Lung (tissue), 11 donors: ENCODE measurements at regions not wholly inside any gene's neighbourhood (a gene's known extent, or its start where the extent isn't known, plus 50 kb on each side); places are given as distances from the start of the nearest gene placed in this dataset.

ENCODE experiments used
- ATAC-seq: fragments of 200-7000 bp; cut with Tn5 transposase; one replicate; pipeline ENCODE4 v1.9.1; 2020; ENCODE audit warnings: moderate number of reproducible peaks; ENCODE audit not compliant: insufficient read depth, low FRiP score
- DNase-seq, 3 donors: peaks; one replicate each; pipeline ENCODE4 v3.0.0-alpha.2; 2013 to 2017
- H3K27ac ChIP-seq, 2 donors: one replicate each; pipeline ENCODE4 v1.5.1; 2013; ENCODE audit warnings: mild to moderate bottlenecking in 2 of 2, moderate library complexity in 2 of 2, control low read depth in 1 of 2, inconsistent platforms in 1 of 2, low read depth in 1 of 2, low read length in 1 of 2
- H3K27me3 ChIP-seq, 3 donors: one replicate each; pipeline ENCODE4 v1.5.1; 2013; ENCODE audit warnings: low read length in 2 of 3; ENCODE audit not compliant: control insufficient read depth in 3 of 3, insufficient read depth in 3 of 3
- H3K36me3 ChIP-seq, 4 donors: one replicate each; pipeline ENCODE4 v1.5.1; 2013; ENCODE audit warnings: low read length in 4 of 4, mild to moderate bottlenecking in 1 of 4, moderate library complexity in 1 of 4; ENCODE audit not compliant: control insufficient read depth in 4 of 4, insufficient read depth in 4 of 4
- H3K4me1 ChIP-seq, 5 donors: one replicate each; pipeline ENCODE4 v1.5.1; 2013; ENCODE audit warnings: low read length in 5 of 5, mild to moderate bottlenecking in 2 of 5, moderate library complexity in 1 of 5; ENCODE audit not compliant: control insufficient read depth in 5 of 5, insufficient read depth in 5 of 5
- H3K4me3 ChIP-seq: one replicate; pipeline ENCODE4 v1.5.1; 2013; ENCODE audit warnings: mild to moderate bottlenecking, control low read depth, moderate library complexity
- H3K9ac ChIP-seq, 2 donors: one replicate each; pipeline ENCODE4 v1.5.1; 2013; ENCODE audit warnings: low read length in 2 of 2, control low read depth in 1 of 2; ENCODE audit not compliant: insufficient read depth in 1 of 2
- H3K9me3 ChIP-seq, 4 donors: one replicate each; pipeline ENCODE4 v1.5.1; 2013; ENCODE audit warnings: low read length in 3 of 4, mild to moderate bottlenecking in 1 of 4, moderate library complexity in 1 of 4; ENCODE audit not compliant: control insufficient read depth in 4 of 4, insufficient read depth in 3 of 4
- TF ChIP-seq, protein P1 (sequence below): IDR thresholded peaks from 2 replicates; pipeline ENCODE4 v1.5.1; 2012; ENCODE audit warnings: mild to moderate bottlenecking; ENCODE audit errors: control extremely low read depth, extremely low read depth
- donor health status: control.
- donor health status: control.
- donor health status: Bipolar disorder and iron deficiency.
- donor health status: healthy.
- donor health status: DM: yes; HTN: yes; CAD: no.

GRCh38 chr2:18870307-18870706, 280.9 kb upstream of the NT5C1B start:
- no peaks in the 10 kb centered on the region for H3K27me3 ChIP-seq
- TF ChIP-seq, protein P1, sequence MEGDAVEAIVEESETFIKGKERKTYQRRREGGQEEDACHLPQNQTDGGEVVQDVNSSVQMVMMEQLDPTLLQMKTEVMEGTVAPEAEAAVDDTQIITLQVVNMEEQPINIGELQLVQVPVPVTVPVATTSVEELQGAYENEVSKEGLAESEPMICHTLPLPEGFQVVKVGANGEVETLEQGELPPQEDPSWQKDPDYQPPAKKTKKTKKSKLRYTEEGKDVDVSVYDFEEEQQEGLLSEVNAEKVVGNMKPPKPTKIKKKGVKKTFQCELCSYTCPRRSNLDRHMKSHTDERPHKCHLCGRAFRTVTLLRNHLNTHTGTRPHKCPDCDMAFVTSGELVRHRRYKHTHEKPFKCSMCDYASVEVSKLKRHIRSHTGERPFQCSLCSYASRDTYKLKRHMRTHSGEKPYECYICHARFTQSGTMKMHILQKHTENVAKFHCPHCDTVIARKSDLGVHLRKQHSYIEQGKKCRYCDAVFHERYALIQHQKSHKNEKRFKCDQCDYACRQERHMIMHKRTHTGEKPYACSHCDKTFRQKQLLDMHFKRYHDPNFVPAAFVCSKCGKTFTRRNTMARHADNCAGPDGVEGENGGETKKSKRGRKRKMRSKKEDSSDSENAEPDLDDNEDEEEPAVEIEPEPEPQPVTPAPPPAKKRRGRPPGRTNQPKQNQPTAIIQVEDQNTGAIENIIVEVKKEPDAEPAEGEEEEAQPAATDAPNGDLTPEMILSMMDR = no peak
- no peak overlapping the region for H3K4me3 ChIP-seq
- no peak overlapping the region for H3K9ac ChIP-seq
- peaks cover 0 to 2% (median 0%) of the 10 kb centered on the region in 4 donors for H3K9me3 ChIP-seq
- H3K27ac ChIP-seq = no peak overlapping the region
- H3K4me1 ChIP-seq = no peaks in the 10 kb centered on the region
- DNase-seq = no peak
- H3K36me3 ChIP-seq = no peaks in the 10 kb centered on the region
- no peak for ATAC-seq

DNA sequence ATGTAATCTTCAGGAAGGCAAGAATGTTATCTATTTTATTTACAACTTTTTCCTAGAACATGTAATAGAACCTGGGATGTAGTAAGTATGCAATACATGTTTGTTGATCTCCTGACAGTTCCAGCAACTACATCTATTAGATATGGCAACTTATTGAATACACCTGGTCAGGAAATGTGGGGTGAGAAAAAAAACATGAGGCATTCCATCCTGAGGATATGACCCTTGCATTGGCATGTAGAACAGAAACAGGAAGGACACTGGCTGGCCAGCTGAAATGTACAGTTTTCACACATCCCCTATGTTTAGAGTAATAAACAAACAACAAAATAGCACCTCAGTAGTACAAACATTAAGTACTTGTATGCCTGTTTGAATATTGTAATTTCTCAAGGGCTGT, 272.6 kb upstream of the NT5C1B start:
- DNase-seq (peak in 2 of 3 donors; percentile 20 to 25), ATAC-seq (no peak)
- Histone ChIP-seq H3K36me3 (no peaks in the 10 kb centered on the region), H3K27me3 (no peaks in the 10 kb centered on the region), H3K9ac (no peak overlapping the region), H3K9me3 (peaks cover 0 to 2% (median 0%) of the 10 kb centered on the region in 4 donors), H3K27ac (no peak overlapping the region), H3K4me3 (no peak overlapping the region), H3K4me1 (no peaks in the 10 kb centered on the region)
- TF ChIP-seq, protein P1 = no peak

GRCh38 chr2:18860179-18860578, 270.8 kb upstream of the NT5C1B start:
- H3K4me3 ChIP-seq = no peak overlapping the region
- ATAC-seq = no peak
- H3K9ac ChIP-seq = no peak overlapping the region
- no peaks in the 10 kb centered on the region for H3K27me3 ChIP-seq
- H3K4me1 ChIP-seq = no peaks in the 10 kb centered on the region
- TF ChIP-seq, protein P1 = no peak
- H3K9me3 ChIP-seq = peaks cover 0 to 4% (median 0%) of the 10 kb centered on the region in 4 donors
- no peak overlapping the region for H3K27ac ChIP-seq
- H3K36me3 ChIP-seq = no peaks in the 10 kb centered on the region
- no peak for DNase-seq

GRCh38 chr2:18856765-18857164, 267.4 kb upstream of the NT5C1B start:
- no peak overlapping the region for H3K9ac ChIP-seq
- peaks cover 0 to 4% (median 0%) of the 10 kb centered on the region in 4 donors for H3K9me3 ChIP-seq
- no peak overlapping the region for H3K27ac ChIP-seq
- H3K4me1 ChIP-seq = no peaks in the 10 kb centered on the region
- DNase-seq (no peak), ATAC-seq (no peak)
- no peaks in the 10 kb centered on the region for H3K36me3 ChIP-seq
- H3K4me3 ChIP-seq = no peak overlapping the region
- TF ChIP-seq, protein P1 = no peak
- H3K27me3 ChIP-seq = no peaks in the 10 kb centered on the region
